GM21717 (cell line): ENCODE measurements at regions not wholly inside any gene's neighbourhood (a gene's known extent, or its start where the extent isn't known, plus 50 kb on each side); places are given as distances from the start of the nearest gene placed in this dataset.

Experiments
- ATAC-seq: cut with Tn5 transposase; IDR thresholded peaks from one replicate; pipeline ENCODE4 v1.9.1; 2021; ENCODE audit warnings: mild to moderate bottlenecking, moderate library complexity; ENCODE audit not compliant: unreplicated experiment

DNA sequence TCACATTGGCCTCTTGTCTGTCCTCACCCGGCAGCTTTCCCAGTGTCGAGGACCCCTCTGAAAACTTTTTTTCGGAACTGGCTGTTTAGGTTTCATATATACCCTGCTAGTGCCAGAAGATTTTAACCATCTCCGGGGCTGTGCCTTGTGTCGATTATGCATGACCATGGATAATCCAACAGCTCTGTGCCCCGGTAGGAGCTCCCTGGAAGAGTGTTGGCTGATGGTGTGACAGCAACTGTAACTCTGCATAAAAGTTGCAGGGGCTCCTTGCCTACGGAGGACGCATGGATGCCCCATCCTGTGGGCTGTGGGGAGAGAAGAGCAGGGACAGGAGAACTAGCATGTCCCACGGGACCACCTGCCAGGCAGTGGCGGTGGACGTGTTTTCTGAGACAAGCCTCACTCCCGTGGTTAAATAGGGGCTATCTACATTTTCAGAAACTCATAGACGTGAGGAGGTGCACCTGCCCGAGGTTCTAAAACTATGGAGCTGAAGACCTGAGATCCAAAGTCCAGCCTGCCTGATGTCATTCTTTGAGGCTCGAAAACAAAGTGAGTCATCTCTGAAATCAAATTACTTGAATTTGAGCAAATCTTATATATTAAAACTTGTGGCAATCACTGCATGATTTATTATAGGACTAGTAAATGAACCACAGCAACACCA, 437.2 kb upstream of the HS6ST1 start:
- no peak for ATAC-seq

- ATAC-seq, result no peak
Observed at GRCh38 chr2:128756365-128756717, 437.7 kb upstream of the HS6ST1 start.

GRCh38 chr2:128765811-128766210, 447.1 kb upstream of the HS6ST1 start:
- no peak for ATAC-seq

GRCh38 chr2:128768041-128768440, 449.4 kb upstream of the HS6ST1 start:
- ATAC-seq, result no peak

DNA sequence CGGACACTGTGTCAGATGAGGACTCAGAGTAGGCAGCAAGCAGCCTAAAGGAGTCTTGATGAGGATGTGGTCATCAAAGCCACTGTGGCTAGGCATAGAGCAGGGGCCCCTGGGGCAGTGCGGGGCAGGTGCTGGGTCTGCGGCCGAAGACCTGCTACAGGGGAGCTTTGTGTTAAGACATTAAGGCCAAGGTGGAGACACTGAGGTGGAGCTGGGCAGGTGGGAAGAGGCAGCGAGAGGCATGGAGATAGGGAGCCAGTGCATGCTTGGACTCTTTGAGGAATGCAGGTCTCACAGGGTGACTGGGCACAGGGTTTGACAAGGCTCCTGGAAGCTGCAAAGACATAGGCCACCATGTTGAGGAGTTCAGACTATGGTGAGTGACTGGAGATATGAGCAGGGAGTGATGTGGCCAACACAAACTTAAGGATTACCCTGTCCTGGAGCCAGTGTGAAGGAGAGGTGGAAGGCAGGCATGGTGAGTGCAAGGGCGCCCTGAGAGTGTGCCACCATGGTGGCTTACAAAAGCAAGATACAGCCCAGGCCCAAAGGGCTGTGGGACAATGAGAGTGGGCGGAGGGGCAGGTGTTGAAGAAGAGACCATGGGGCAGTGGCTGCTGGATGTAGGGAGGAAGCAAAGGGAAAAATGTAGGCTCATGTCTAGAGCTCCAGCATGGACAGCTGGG, 450.9 kb upstream of the HS6ST1 start:
- no peak for ATAC-seq

GRCh38 chr2:128770143-128771085, 451.7 kb upstream of the HS6ST1 start:
- no peak for ATAC-seq

- ATAC-seq, result no peak
Observed at GRCh38 chr2:128771401-128771800, 452.7 kb upstream of the HS6ST1 start.

DNA sequence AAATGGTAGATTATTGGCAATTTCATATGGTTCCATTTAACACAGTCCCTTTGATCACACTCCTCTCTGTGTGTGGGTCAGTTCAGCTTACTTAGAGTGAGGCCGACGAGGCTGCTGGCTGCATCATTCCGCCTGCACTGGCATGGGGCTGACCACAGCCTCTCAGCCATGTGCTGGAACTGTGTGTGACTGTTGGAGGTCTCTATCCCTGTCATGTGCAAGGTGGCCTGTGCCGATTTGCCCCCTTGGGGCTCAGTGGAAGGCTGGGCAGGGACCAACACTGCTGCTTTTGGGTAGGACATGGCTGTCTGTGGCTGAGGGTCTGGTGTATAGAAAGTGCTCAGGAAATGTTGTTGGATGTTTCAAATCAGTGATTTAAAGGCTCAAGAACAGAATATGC, 454.0 kb upstream of the HS6ST1 start:
- no peak for ATAC-seq

GRCh38 chr2:128773641-128774319, 455.1 kb upstream of the HS6ST1 start:
- no peak for ATAC-seq

DNA sequence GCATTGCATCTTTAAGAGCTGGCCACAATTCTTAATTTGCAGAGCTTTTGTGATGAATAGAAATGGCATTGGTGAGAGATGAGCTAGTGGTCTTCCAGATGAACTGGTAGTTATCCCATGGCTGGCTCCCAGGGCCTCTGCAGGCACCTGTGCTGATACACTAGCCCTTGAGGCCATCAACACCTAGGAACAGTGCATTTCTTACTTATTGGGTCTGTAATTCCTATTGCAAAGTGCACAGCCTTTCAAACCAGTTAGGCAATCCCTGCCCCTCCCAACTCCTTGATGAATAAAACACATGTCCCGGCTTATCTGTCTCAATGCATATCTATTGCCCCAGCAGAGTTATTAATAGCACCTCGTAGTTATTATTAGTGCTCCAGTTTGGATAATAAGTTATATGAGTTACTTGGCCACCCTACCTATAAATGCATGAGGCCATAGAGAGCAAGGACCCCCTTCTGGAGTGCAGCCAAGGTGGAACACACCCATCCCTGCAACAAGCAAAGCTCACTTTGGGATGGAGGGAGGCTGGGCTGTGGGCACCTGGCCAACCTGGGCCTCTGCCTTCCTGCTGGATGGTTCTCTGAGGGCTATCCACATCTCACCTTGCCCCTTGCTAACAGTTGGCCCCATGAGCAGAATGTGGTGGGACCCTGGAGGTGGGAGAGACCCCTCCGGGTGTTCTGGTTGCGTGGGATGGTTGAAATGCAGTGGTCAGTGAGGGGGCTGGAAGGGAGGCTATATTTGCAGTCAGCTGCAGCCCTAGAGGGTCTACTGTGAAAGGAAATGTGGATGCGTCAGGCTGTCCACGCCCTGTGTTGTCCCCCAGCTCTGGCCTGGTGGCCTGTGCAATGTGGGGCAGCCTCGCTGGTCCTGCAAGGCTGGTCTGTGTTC, 455.9 kb upstream of the HS6ST1 start:
- no peak for ATAC-seq

DNA sequence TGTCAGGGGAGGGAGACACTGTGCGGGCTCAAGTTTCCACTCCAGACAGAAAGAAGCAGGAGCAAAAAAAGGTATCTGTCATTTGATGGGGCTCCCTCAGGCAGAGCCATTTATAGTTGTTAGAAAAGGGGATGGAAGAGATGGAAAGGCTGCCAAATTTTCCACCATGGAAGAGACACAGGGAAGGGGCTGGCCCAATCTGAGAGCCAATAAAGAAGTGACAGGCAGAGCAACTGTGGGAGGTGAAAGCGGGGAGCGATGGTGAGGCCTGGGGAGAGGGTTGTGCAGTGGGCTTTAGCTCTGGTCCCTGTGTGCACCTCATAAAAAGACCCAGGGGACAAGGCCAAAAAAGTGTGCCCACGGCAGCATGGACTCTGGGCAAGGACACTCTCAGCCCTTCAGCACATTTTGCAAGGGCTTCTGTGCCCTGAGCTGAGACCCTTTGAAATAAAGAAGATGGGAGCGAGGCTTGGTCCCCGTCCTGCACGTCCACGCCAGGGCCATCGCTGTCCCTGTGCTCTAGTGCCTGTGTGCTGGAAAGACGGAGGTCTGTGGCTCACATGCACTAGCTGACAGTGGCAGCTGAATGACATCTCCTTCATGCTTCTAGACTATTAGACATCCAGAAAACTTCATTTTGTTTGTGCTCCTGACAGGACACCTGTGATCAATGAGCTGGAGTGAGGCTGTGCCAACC, 456.7 kb upstream of the HS6ST1 start:
- no peak for ATAC-seq

DNA sequence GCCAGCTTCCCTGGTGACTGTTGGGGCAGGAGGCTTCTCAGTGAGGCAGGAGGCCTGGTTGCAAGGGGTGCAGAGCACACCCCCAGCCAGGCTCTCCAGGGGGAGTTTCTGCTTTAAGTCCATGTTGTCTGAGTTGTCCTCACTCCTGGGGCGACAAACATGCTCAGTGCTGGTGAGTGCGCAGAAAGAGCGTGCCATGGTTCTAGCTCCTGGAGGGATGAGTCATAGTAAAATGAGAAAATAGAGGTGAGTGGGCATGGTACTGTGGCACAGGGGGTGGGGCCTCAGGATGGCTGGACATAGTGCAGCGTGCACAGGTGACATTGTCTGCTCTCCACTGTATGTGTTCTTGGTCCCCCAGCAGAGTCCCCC, 457.2 kb upstream of the HS6ST1 start:
- ATAC-seq, result no peak

DNA sequence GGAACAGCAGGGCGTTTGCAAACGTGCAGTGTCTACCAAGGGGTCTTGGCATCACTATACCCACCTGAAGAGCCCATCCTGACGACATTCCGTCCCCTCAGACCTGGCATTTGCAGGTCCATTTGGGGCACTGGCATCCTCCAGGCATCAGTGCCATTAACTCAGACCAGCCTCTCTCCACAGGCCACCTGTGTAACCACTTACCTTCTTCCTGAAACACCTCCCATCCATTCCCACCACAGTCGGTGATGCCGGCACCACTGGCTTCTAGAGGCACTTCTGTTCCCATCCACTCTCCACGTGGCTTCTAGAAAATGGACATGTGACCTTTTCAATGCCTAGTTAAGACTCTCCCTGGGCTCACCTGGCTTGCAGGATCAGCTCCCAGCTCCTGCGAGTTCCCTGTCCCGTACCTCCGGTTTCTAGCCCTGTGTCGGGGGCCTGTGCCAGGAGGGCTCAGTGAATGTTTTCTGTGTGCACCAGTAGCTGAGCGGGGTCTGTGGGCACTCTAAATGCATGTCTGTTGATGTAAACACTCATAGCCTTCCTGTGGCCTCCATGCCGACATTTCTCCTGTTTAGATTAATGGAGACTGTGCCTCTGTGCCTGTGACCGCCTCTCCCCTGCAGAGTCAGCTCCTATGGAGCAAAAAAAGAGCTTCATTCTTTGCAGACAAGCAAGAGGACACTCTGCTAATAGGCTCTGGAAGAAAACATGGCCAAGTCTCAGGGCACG, 458.0 kb upstream of the HS6ST1 start:
- no peak for ATAC-seq

- ATAC-seq, result no peak
Observed at GRCh38 chr2:128777196-128778035, 458.7 kb upstream of the HS6ST1 start.

DNA sequence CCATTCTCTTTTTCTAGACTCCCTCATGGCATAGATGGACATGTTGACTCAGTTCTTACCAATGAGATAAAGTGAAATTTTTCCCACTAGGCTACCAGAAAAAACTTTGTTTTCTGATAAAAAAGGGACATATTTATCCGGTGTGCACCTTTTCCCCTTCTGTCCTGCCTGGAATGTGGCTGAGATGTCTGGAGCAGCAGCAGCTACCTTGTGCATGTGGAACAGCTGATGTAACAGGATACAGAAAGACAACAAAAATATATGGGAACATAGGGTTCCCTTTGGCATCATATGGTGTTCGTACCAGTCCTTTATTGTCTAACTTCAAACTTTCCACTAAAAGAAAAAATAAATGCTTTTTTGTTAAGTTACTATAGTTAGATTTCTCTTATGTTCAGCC, 460.2 kb upstream of the HS6ST1 start:
- no peak for ATAC-seq

DNA sequence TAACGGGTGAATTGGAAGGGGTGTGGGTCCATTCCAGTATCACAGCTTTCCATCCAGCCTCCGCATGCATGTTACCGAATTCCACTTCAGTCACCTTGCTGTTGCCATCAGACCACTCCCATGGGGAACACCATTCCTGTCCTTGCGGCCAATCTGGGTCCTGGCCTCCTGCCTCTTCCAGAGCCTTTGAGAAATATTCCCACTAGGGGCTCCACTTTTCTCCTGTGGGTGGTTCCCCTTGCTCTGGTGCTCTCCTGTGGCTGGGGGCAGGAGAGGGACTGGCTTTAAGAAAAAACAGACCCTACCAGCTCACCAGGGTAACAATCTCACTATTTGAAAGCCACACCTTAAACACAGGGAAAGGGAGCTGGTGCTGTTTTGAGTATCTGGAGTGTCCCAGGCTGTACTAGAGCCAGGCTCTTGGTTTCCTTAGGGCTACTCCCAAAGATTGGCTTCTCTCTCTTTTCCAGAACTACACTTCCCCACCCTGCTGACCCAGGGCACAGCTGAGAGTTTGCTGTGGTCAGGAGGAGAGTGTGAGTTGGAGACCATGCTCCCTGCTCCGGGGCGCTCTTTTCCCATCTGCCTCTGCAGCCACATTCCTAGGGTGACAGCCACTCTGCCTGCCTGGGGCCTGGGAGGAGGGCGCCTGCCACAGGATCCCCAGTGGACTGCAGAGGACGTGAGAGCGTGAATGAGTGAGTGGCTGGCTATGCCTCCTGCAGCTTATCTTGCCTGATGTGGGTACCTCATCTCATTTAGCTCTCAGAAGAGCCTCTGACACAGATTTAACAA, 460.8 kb upstream of the HS6ST1 start:
- ATAC-seq, result no peak

GRCh38 chr2:128780434-128781080, 461.9 kb upstream of the HS6ST1 start:
- ATAC-seq, result no peak
